Stimulated activated CD8-positive, alpha-beta memory T cell treated with anti-CD3 and anti-CD28 coated beads, Interleukin-7, amount 100 ng/mL, for 1 hour (primary cell): ENCODE measurements at regions not wholly inside any gene's neighbourhood (a gene's known extent, or its start where the extent isn't known, plus 50 kb on each side); places are given as distances from the start of the nearest gene placed in this dataset.

Source experiments
- DNase-seq, 2 donors: peaks; one replicate each; pipeline ENCODE4 v3.0.0-alpha.2; 2020; ENCODE audit warnings: low read depth in 2 of 2

GRCh38 chr12:107402041-107403022 is 283.3 kb upstream of the PWP1 start:
- peak; percentile 12 to 23 for DNase-seq

GRCh38 chr12:107404981-107405380 is 280.6 kb upstream of the PWP1 start:
- no peak for DNase-seq

GRCh38 chr12:107405436-107405835 is 280.2 kb upstream of the PWP1 start:
- no peak for DNase-seq

GRCh38 chr12:107406932-107407331 is 278.7 kb upstream of the PWP1 start:
- DNase-seq, result no peak

GRCh38 chr12:107411792-107412535 is 273.6 kb upstream of the PWP1 start:
- no peak for DNase-seq

- no peak for DNase-seq
Measured at GRCh38 chr12:107415071-107415470, 270.5 kb upstream of the PWP1 start.

GRCh38 chr12:107415834-107416233 is 269.8 kb upstream of the PWP1 start:
- no peak for DNase-seq

- DNase-seq, result no peak
Measured at GRCh38 chr12:107417004-107417403, 268.6 kb upstream of the PWP1 start.

GRCh38 chr12:107418981-107419380 is 266.6 kb upstream of the PWP1 start:
- DNase-seq, result no peak

GRCh38 chr12:107423531-107423930 is 262.1 kb upstream of the PWP1 start:
- no peak for DNase-seq

- DNase-seq, result no peak
Measured at GRCh38 chr12:107429006-107429705, 256.4 kb upstream of the PWP1 start.

- no peak for DNase-seq
Measured at GRCh38 chr12:107431942-107432341, 253.7 kb upstream of the PWP1 start.

GRCh38 chr12:107435072-107435471 is 250.5 kb upstream of the PWP1 start:
- no peak for DNase-seq

- DNase-seq, result no peak
Measured at GRCh38 chr12:107435520-107435919, 250.1 kb upstream of the PWP1 start.

GRCh38 chr12:107436376-107436775 is 249.2 kb upstream of the PWP1 start:
- DNase-seq, result no peak

- DNase-seq, result no peak
Measured at GRCh38 chr12:107436836-107437235, 248.8 kb upstream of the PWP1 start.

GRCh38 chr12:107437954-107438353 is 247.6 kb upstream of the PWP1 start:
- DNase-seq, result no peak

GRCh38 chr12:107439026-107439738 is 246.4 kb upstream of the PWP1 start:
- no peak for DNase-seq

- no peak for DNase-seq
Measured at GRCh38 chr12:107440606-107441005, 245.0 kb upstream of the PWP1 start.

- no peak for DNase-seq
Measured at GRCh38 chr12:107441665-107442300, 243.8 kb upstream of the PWP1 start.
